Right kidney (tissue), 1 donor: ENCODE measurements at regions not wholly inside any gene's neighbourhood (a gene's known extent, or its start where the extent isn't known, plus 50 kb on each side); places are given as distances from the start of the nearest gene placed in this dataset.

Experiments used
- DNase-seq: peaks from one replicate; pipeline ENCODE4 v3.0.0-alpha.2; 2016

- DNase-seq: no peak
Measured at GRCh38 chr1:239802275-239802674, 289.4 kb upstream of the FMN2 start.

- no peak for DNase-seq
Measured at GRCh38 chr1:239803781-239804180, 287.9 kb upstream of the FMN2 start.

- DNase-seq: no peak
Measured at GRCh38 chr1:239804266-239804665, 287.4 kb upstream of the FMN2 start.

GRCh38 chr1:239805042-239805441, 286.6 kb upstream of the FMN2 start:
- DNase-seq: no peak

- DNase-seq: no peak
Measured at GRCh38 chr1:239805851-239806772, 285.6 kb upstream of the FMN2 start.

GRCh38 chr1:239806897-239807296, 284.8 kb upstream of the FMN2 start:
- DNase-seq: no peak

- DNase-seq: no peak
Measured at GRCh38 chr1:239807361-239807760, 284.3 kb upstream of the FMN2 start.

GRCh38 chr1:239810061-239810481, 281.6 kb upstream of the FMN2 start:
- DNase-seq: no peak

GRCh38 chr1:239811211-239811885, 280.3 kb upstream of the FMN2 start:
- no peak for DNase-seq

GRCh38 chr1:239812580-239812979, 279.1 kb upstream of the FMN2 start:
- no peak for DNase-seq

- no peak for DNase-seq
Measured at GRCh38 chr1:239814306-239814881, 277.3 kb upstream of the FMN2 start.

GRCh38 chr1:239815074-239815473, 276.6 kb upstream of the FMN2 start:
- no peak for DNase-seq

GRCh38 chr1:239816081-239816782, 275.5 kb upstream of the FMN2 start:
- no peak for DNase-seq

- no peak for DNase-seq
Measured at GRCh38 chr1:239817276-239817675, 274.4 kb upstream of the FMN2 start.

GRCh38 chr1:239817801-239818200, 273.9 kb upstream of the FMN2 start:
- DNase-seq: no peak

GRCh38 chr1:239819096-239819495, 272.6 kb upstream of the FMN2 start:
- no peak for DNase-seq

GRCh38 chr1:239819756-239820250, 271.9 kb upstream of the FMN2 start:
- no peak for DNase-seq

- DNase-seq: no peak
Measured at GRCh38 chr1:239823852-239824251, 267.8 kb upstream of the FMN2 start.

GRCh38 chr1:239826211-239826610, 265.5 kb upstream of the FMN2 start:
- no peak for DNase-seq

GRCh38 chr1:239826736-239827135, 264.9 kb upstream of the FMN2 start:
- DNase-seq: no peak

- no peak for DNase-seq
Measured at GRCh38 chr1:239829535-239829934, 262.1 kb upstream of the FMN2 start.

- DNase-seq: no peak
Measured at GRCh38 chr1:239831577-239832355, 259.9 kb upstream of the FMN2 start.
